K562 (cell line): ENCODE measurements at regions not wholly inside any gene's neighbourhood (a gene's known extent, or its start where the extent isn't known, plus 50 kb on each side); places are given as distances from the start of the nearest gene placed in this dataset.

ENCODE experiments used
- ATAC-seq: fragments of 200-7000 bp; cut with Tn5 transposase; 3 replicates; pipeline ENCODE4 v1.9.1; 2020; ENCODE audit warnings: moderate library complexity
- BruUV-seq: library from RNA; stranded (reverse); fragments of 400-500 nt; replicated peaks from 2 replicates; lab custom pipeline; 2021; lab: Mats Ljungman, UMichigan
- CTCF ChIA-PET: fragments of 300-600 bp; formaldehyde crosslinking; extraction: SDS; loops from one replicate; lab custom pipeline; 2021; ENCODE audit warnings: low intra/inter-chr PET ratio; lab: Yijun Ruan, JAX
- POLR2A ChIA-PET: fragments of 300-600, 350-650 bp; sonication (Branson Sonifier 250); formaldehyde crosslinking; extraction: SDS; loops from one replicate; lab custom pipeline; 2021; ENCODE audit warnings: antibody characterized with exemption, inconsistent platforms; lab: Yijun Ruan, JAX
- DNase-seq, 4 experiments: peaks; one replicate each; pipeline versions ENCODE4 v3.0.0 to v3.0.0-alpha.2; 2011 to 2018; ENCODE audit warnings: low spot score in 3 of 4, mixed read lengths in 3 of 4; ENCODE audit errors: extremely low read depth in 1 of 4
- FAIRE-seq: peaks from 2 replicates; lab custom pipeline; 2011; peaks lifted over from hg19 to GRCh38; lab: Jason Lieb, UNC
- H2AFZ ChIP-seq: 2 replicates; pipeline ENCODE4 v1.6.0; 2011; ENCODE audit warnings: low read depth, low read length, control low read depth, inconsistent platforms
- H3K27ac ChIP-seq: fragments of 200-600 bp; 3 replicates; pipeline ENCODE4 v1.8.0; 2011; ENCODE audit warnings: low read depth, mild to moderate bottlenecking, control low read depth, inconsistent platforms, low read length, moderate library complexity, mixed read lengths; ENCODE audit errors: extremely low read depth
- H3K27me3 ChIP-seq, 2 experiments: fragments of 300-600 bp in 1 of 2; 2 replicates in 1 of 2; 3 replicates in 1 of 2; pipeline versions ENCODE4 v1.6.0 to v1.8.0; 2011; ENCODE audit warnings: inconsistent platforms in 2 of 2, low read length in 2 of 2, mild to moderate bottlenecking in 1 of 2, mixed read lengths in 1 of 2, moderate library complexity in 1 of 2; ENCODE audit not compliant: control insufficient read depth in 2 of 2, insufficient read depth in 2 of 2
- H3K36me3 ChIP-seq: fragments of 300-600 bp; 3 replicates; pipeline ENCODE4 v1.8.0; 2011; ENCODE audit warnings: mild to moderate bottlenecking, low read length, inconsistent platforms; ENCODE audit not compliant: control insufficient read depth, insufficient read depth
- H3K4me1 ChIP-seq, 2 experiments: fragments of 200-600 bp in 1 of 2; replicated peaks in 1 of 2; 2 replicates in 1 of 2; 3 replicates in 1 of 2; pipeline versions ENCODE4 v1.5.1 to v1.8.0; 2011; ENCODE audit warnings: inconsistent platforms in 2 of 2, low read length in 2 of 2, mild to moderate bottlenecking in 1 of 2, mixed read lengths in 1 of 2, moderate library complexity in 1 of 2; ENCODE audit not compliant: control insufficient read depth in 2 of 2, insufficient read depth in 2 of 2
- H3K4me2 ChIP-seq: 2 replicates; pipeline ENCODE4 v1.6.1; 2011; ENCODE audit warnings: low read length, control low read depth, inconsistent platforms, mixed read lengths; ENCODE audit not compliant: insufficient read depth
- H3K4me3 ChIP-seq: fragments of 200-600 bp; sonication (generic), shearing (Covaris generic); 2 replicates; pipeline ENCODE4 v1.5.1; 2016; ENCODE audit warnings: control low read depth, inconsistent platforms
- H3K79me2 ChIP-seq: fragments of 200-600 bp; 3 replicates; pipeline ENCODE4 v1.8.0; 2011; ENCODE audit warnings: low read length, inconsistent platforms; ENCODE audit not compliant: control insufficient read depth, insufficient read depth
- H3K9ac ChIP-seq, 2 experiments: 2 replicates each; pipeline versions ENCODE4 v1.6.0 to v1.6.1; 2011; ENCODE audit warnings: low read depth in 2 of 2, low read length in 2 of 2, control low read depth in 1 of 2, inconsistent platforms in 1 of 2, mild to moderate bottlenecking in 1 of 2, mixed read lengths in 1 of 2; ENCODE audit not compliant: insufficient read depth in 1 of 2
- H3K9me1 ChIP-seq: one replicate; pipeline ENCODE4 v1.6.0; 2011; ENCODE audit warnings: inconsistent platforms, mild to moderate bottlenecking, low read length, moderate library complexity; ENCODE audit not compliant: control insufficient read depth, insufficient read depth
- H3K9me3 ChIP-seq: replicated peaks from 2 replicates; pipeline ENCODE4 v1.5.1; 2011; ENCODE audit warnings: low read depth, low read length, inconsistent platforms; ENCODE audit not compliant: control insufficient read depth, insufficient read depth
- H4K20me1 ChIP-seq: replicated peaks from 2 replicates; pipeline ENCODE4 v1.6.1; 2011; ENCODE audit warnings: low read length, inconsistent platforms, mixed read lengths; ENCODE audit not compliant: control insufficient read depth, insufficient read depth
- COPS2 ChIP-seq: fragments of 450-650 bp; conservative IDR thresholded peaks from 2 replicates; pipeline ENCODE4 v1.6.1; 2016; ENCODE audit warnings: mild to moderate bottlenecking, moderate library complexity
- CTCF ChIP-seq, 3 experiments: IDR thresholded peaks in 2 of 3; conservative IDR thresholded peaks in 1 of 3; 2 replicates each; pipeline ENCODE4 v1.5.1; 2011 to 2012; ENCODE audit warnings: low read length in 3 of 3, mild to moderate bottlenecking in 3 of 3, control low read depth in 2 of 3, improper control_type of control experiment in 1 of 3, inconsistent platforms in 1 of 3, low read depth in 1 of 3, mixed read lengths in 1 of 3, moderate library complexity in 1 of 3; ENCODE audit not compliant: insufficient read depth in 2 of 3
- E2F1 ChIP-seq: sonication (generic); formaldehyde crosslinking; IDR thresholded peaks from 2 replicates; pipeline ENCODE4 v1.8.1; 2023; ENCODE audit warnings: mild to moderate bottlenecking, missing genetic modification reagents, moderate library complexity
- RAD21 ChIP-seq, 2 experiments: fragments of 250-450 bp in 1 of 2; fragments of 450-650 bp in 1 of 2; sonication (Bioruptor Pico) in 1 of 2; formaldehyde crosslinking in 1 of 2; IDR thresholded peaks in 1 of 2; conservative IDR thresholded peaks in 1 of 2; 2 replicates each; pipeline versions ENCODE4 v1.4.0 to v1.8.0; 2020 to 2022; ENCODE audit warnings: mild to moderate bottlenecking in 2 of 2, moderate library complexity in 1 of 2
- SPI1 ChIP-seq: IDR thresholded peaks from 2 replicates; pipeline ENCODE4 v1.6.1; 2011; ENCODE audit warnings: low read depth, low read length, control low read depth, borderline replicate concordance
- WGBS: fragments of 100-300 bp; shearing (Covaris generic); methylation state at CpG from one replicate; pipeline ENCODE4 v1.1.6; 2016; ENCODE audit warnings: low coverage, mixed read lengths; ENCODE audit not compliant: insufficient coverage; ENCODE audit errors: missing lambda C conversion rate; 5-methylcytosine and 5-hydroxymethylcytosine counted together
- in situ Hi-C: fragments of 300-500 bp; cut with MboI; formaldehyde crosslinking; loops from 4 replicates; pipeline ENCODE4 v1.15.0; 2018; ENCODE audit warnings: inconsistent platforms, mixed read lengths
- intact Hi-C: fragments of 100-400 bp; cut with micrococcal nuclease; formaldehyde crosslinking; loops from 2 replicates; pipeline ENCODE4 v1.14.2; 2022

- no peaks in the 10 kb centered on the region for H3K79me2 ChIP-seq
- no peak overlapping the region for H2AFZ ChIP-seq
- H3K9ac ChIP-seq, result no peak overlapping the region
- DNase-seq (no peak), FAIRE-seq (no peak), ATAC-seq (no peak)
- H3K27me3 ChIP-seq, result no peaks in the 10 kb centered on the region
- H3K4me2 ChIP-seq, result no peak overlapping the region
- H3K4me3 ChIP-seq, result no peak overlapping the region
- TF ChIP-seq E2F1 (CRISPR knock-in tag) (no peak), SPI1 (0 out of 2 replicates have a peak, but pooled peaks have one; percentile 29), RAD21 (CRISPR knock-in tag; conservative IDR thresholded peaks at IDR 0.05 in 1 of 2, IDR thresholded peaks at IDR 0.05 in 1 of 2) (peak in 1 of 2 experiments; percentile 25; a peak in 1 of 4 replicates), CTCF (IDR thresholded peaks at IDR 0.05 in 2 of 3, conservative IDR thresholded peaks at IDR 0.05 in 1 of 3; ENCODE audit: insufficient read depth in 2 of 3, low read depth in 1 of 3, low read length in 3 of 3) (peak in 1 of 3 experiments; percentile 20; a peak in 1 of 6 replicates), COPS2 (no peak)
- H4K20me1 ChIP-seq, result no peaks in the 10 kb centered on the region
- H3K9me3 ChIP-seq, result no peaks in the 10 kb centered on the region
- WGBS, result 0% methylated on average over 3 of the region's 3 CpGs
- H3K27ac ChIP-seq, result no peak overlapping the region
- no TSS peak for BruUV-seq
- in situ Hi-C loops, result no loop called here
- no peaks in the 10 kb centered on the region for H3K4me1 ChIP-seq
- ChIA-PET POLR2A (no interaction called here), CTCF (no interaction called here)
- no peaks in the 10 kb centered on the region for H3K9me1 ChIP-seq
- intact Hi-C loops, result no loop called here
- no peaks in the 10 kb centered on the region for H3K36me3 ChIP-seq
Measured at GRCh38 chr13:109427695-109428094, 358.7 kb downstream of the IRS2 start.
